LHCN-M2 (cell line): ENCODE measurements at regions not wholly inside any gene's neighbourhood (a gene's known extent, or its start where the extent isn't known, plus 50 kb on each side); places are given as distances from the start of the nearest gene placed in this dataset.

Source experiments
- DNase-seq: peaks from one replicate; pipeline ENCODE4 v3.0.0-alpha.2; 2012; ENCODE audit warnings: low read depth

- DNase-seq = no peak
Measured at GRCh38 chr21:25029580-25029979, 577.7 kb downstream of the MRPL39 start.

- no peak for DNase-seq
Measured at GRCh38 chr21:25025596-25025995, 581.7 kb downstream of the MRPL39 start.

- no peak for DNase-seq
Measured at GRCh38 chr21:25024639-25025038, 582.6 kb downstream of the MRPL39 start.

- peak; percentile 0 for DNase-seq
Measured at GRCh38 chr21:25005388-25005787, 601.9 kb downstream of the MRPL39 start.

GRCh38 chr21:25002676-25003075 is 604.6 kb downstream of the MRPL39 start:
- no peak for DNase-seq

GRCh38 chr21:24995216-24995615 is 612.1 kb downstream of the MRPL39 start:
- no peak for DNase-seq

- DNase-seq = no peak
Measured at GRCh38 chr21:24994717-24995116, 612.6 kb downstream of the MRPL39 start.

- DNase-seq = no peak
Measured at GRCh38 chr21:24989516-24989915, 617.8 kb downstream of the MRPL39 start.

GRCh38 chr21:24988941-24989340 is 618.3 kb downstream of the MRPL39 start:
- no peak for DNase-seq

- no peak for DNase-seq
Measured at GRCh38 chr21:24976238-24976637, 631.0 kb downstream of the MRPL39 start.

- no peak for DNase-seq
Measured at GRCh38 chr21:24969068-24969467, 638.2 kb downstream of the MRPL39 start.

GRCh38 chr21:24955275-24955961 is 651.9 kb downstream of the MRPL39 start:
- DNase-seq = no peak

- no peak for DNase-seq
Measured at GRCh38 chr21:24948186-24948585, 659.1 kb downstream of the MRPL39 start.

- DNase-seq = no peak
Measured at GRCh38 chr21:24945910-24946309, 661.4 kb downstream of the MRPL39 start.

- no peak for DNase-seq
Measured at GRCh38 chr21:24941316-24942185, 665.7 kb downstream of the MRPL39 start.

GRCh38 chr21:24939291-24939690 is 668.0 kb downstream of the MRPL39 start:
- no peak for DNase-seq

- no peak for DNase-seq
Measured at GRCh38 chr21:24938573-24938972, 668.7 kb downstream of the MRPL39 start.

GRCh38 chr21:24935991-24936390 is 671.3 kb downstream of the MRPL39 start:
- no peak for DNase-seq

- no peak for DNase-seq
Measured at GRCh38 chr21:24910591-24910990, 696.7 kb downstream of the MRPL39 start.

GRCh38 chr21:24903994-24904635 is 703.2 kb downstream of the MRPL39 start:
- no peak for DNase-seq

- no peak for DNase-seq
Measured at GRCh38 chr21:24899138-24899537, 708.1 kb downstream of the MRPL39 start.

GRCh38 chr21:24897883-24898282 is 709.4 kb downstream of the MRPL39 start:
- DNase-seq = no peak

GRCh38 chr21:24896735-24897124 is 710.6 kb downstream of the MRPL39 start:
- no peak for DNase-seq
